Calu3 (cell line): ENCODE measurements at regions not wholly inside any gene's neighbourhood (a gene's known extent, or its start where the extent isn't known, plus 50 kb on each side); places are given as distances from the start of the nearest gene placed in this dataset.

Experiments
- BruUV-seq: library from RNA; stranded (reverse); fragments of 400-500 nt; replicated peaks from 2 replicates; lab custom pipeline; 2021; lab: Mats Ljungman, UMichigan
- CTCF ChIA-PET: fragments of 300-600 bp; sonication (Branson Sonifier 250); formaldehyde crosslinking; loops from one replicate; lab custom pipeline; 2022; ENCODE audit warnings: antibody characterized with exemption; lab: Charles Lee
- DNase-seq: peaks from one replicate; pipeline ENCODE4 v3.0.0; 2022
- H3K27ac Mint-ChIP-seq: one replicate; pipeline ENCODE4 v1.8.0; 2022; ENCODE audit warnings: mixed read lengths; ENCODE audit not compliant: unreplicated experiment
- H3K27me3 Mint-ChIP-seq: one replicate; pipeline ENCODE4 v1.8.0; 2022; ENCODE audit warnings: mixed read lengths; ENCODE audit not compliant: unreplicated experiment
- H3K36me3 Mint-ChIP-seq: one replicate; pipeline ENCODE4 v1.8.0; 2022; ENCODE audit warnings: mild to moderate bottlenecking, moderate library complexity, mixed read lengths; ENCODE audit not compliant: insufficient read depth, unreplicated experiment
- H3K4me1 Mint-ChIP-seq: one replicate; pipeline ENCODE4 v1.8.0; 2022; ENCODE audit warnings: mild to moderate bottlenecking, low read depth, mixed read lengths; ENCODE audit not compliant: unreplicated experiment
- H3K4me3 Mint-ChIP-seq: one replicate; pipeline ENCODE4 v1.8.0; 2022; ENCODE audit warnings: mild to moderate bottlenecking, low read depth, moderate library complexity, mixed read lengths; ENCODE audit not compliant: unreplicated experiment
- H3K9me3 Mint-ChIP-seq: one replicate; pipeline ENCODE4 v1.8.0; 2022; ENCODE audit warnings: low read depth, mixed read lengths; ENCODE audit not compliant: unreplicated experiment
- intact Hi-C: fragments of 100-400 bp; cut with micrococcal nuclease; formaldehyde crosslinking; loops from one replicate; pipeline ENCODE4 v1.10.0; 2022; ENCODE audit not compliant: unreplicated experiment
- TF ChIP-seq, protein P1 (sequence below): fragments of 200-600 bp; IDR thresholded peaks from one replicate; pipeline ENCODE4 v1.8.0; 2022; ENCODE audit warnings: antibody characterized with exemption; ENCODE audit not compliant: unreplicated experiment

DNA sequence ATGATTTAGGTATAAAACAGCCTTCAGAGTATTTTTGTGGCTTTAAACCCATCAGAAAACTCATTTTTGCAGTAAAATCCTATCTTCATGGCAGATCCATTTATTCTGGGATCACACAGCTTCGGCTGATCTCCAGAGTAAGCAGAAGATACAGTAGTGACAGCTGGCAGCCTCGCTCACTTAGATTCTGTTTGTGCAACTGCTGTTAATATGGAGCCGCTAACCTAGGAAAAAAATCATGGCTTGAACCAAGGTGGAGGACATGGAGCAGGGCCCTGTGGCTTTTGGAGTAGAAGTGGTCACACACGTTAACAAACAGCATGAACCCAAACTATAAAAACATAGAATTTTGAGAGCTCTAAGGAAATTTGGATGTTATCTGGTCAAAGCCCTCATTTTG lies 137.2 kb upstream of the ARHGAP5 start:
- Mint-ChIP-seq H3K9me3 (no peaks in the 10 kb centered on the region), H3K36me3 (peaks cover 9% of the 10 kb centered on the region), H3K27ac (no peak overlapping the region), H3K27me3 (no peaks in the 10 kb centered on the region), H3K4me3 (no peak overlapping the region), H3K4me1 (peaks cover 50% of the 10 kb centered on the region)
- no TSS peak for BruUV-seq
- CTCF ChIA-PET: interaction anchor here (0.7 kb wide), 1 partner anchor 435 kb away, joined by 3 read pairs; no protein-coding TSS in a partner anchor
- no peak for DNase-seq
- TF ChIP-seq, protein P1, sequence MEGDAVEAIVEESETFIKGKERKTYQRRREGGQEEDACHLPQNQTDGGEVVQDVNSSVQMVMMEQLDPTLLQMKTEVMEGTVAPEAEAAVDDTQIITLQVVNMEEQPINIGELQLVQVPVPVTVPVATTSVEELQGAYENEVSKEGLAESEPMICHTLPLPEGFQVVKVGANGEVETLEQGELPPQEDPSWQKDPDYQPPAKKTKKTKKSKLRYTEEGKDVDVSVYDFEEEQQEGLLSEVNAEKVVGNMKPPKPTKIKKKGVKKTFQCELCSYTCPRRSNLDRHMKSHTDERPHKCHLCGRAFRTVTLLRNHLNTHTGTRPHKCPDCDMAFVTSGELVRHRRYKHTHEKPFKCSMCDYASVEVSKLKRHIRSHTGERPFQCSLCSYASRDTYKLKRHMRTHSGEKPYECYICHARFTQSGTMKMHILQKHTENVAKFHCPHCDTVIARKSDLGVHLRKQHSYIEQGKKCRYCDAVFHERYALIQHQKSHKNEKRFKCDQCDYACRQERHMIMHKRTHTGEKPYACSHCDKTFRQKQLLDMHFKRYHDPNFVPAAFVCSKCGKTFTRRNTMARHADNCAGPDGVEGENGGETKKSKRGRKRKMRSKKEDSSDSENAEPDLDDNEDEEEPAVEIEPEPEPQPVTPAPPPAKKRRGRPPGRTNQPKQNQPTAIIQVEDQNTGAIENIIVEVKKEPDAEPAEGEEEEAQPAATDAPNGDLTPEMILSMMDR: no peak
- intact Hi-C loops: loop anchor here (5.0 kb wide), 1 partner anchor 87 kb away; no protein-coding TSS in a partner anchor

- TF ChIP-seq, protein P1: no peak
- Mint-ChIP-seq H3K27ac (no peak overlapping the region), H3K9me3 (no peaks in the 10 kb centered on the region), H3K4me1 (peaks cover 37% of the 10 kb centered on the region), H3K27me3 (no peaks in the 10 kb centered on the region), H3K36me3 (peaks cover 9% of the 10 kb centered on the region), H3K4me3 (no peak overlapping the region)
- DNase-seq: no peak
- intact Hi-C loops: no loop called here
- CTCF ChIA-PET: no interaction called here
- BruUV-seq: no TSS peak
Observed at GRCh38 chr14:31941487-31941886, 135.6 kb upstream of the ARHGAP5 start.

- H3K4me1 Mint-ChIP-seq: peaks cover 35% of the 10 kb centered on the region
- CTCF ChIA-PET: no interaction called here
- TF ChIP-seq, protein P1: no peak
- no peak overlapping the region for H3K27ac Mint-ChIP-seq
- H3K27me3 Mint-ChIP-seq: no peaks in the 10 kb centered on the region
- H3K36me3 Mint-ChIP-seq: peaks cover 9% of the 10 kb centered on the region
- intact Hi-C loops: no loop called here
- DNase-seq: no peak
- no peaks in the 10 kb centered on the region for H3K9me3 Mint-ChIP-seq
- no peak overlapping the region for H3K4me3 Mint-ChIP-seq
- BruUV-seq: no TSS peak
Observed at GRCh38 chr14:31942166-31942841, 134.8 kb upstream of the ARHGAP5 start.

GRCh38 chr14:31943217-31943799 lies 133.8 kb upstream of the ARHGAP5 start:
- Mint-ChIP-seq H3K27me3 (no peaks in the 10 kb centered on the region), H3K4me3 (no peak overlapping the region), H3K9me3 (no peaks in the 10 kb centered on the region), H3K36me3 (peaks cover 4% of the 10 kb centered on the region), H3K27ac (peak overlapping the region; percentile 91), H3K4me1 (peaks cover 36% of the 10 kb centered on the region)
- DNase-seq: no peak
- intact Hi-C loops: no loop called here
- CTCF ChIA-PET: no interaction called here
- no TSS peak for BruUV-seq
- TF ChIP-seq, protein P1: no peak
